C4-2B (cell line): ENCODE measurements at regions not wholly inside any gene's neighbourhood (a gene's known extent, or its start where the extent isn't known, plus 50 kb on each side); places are given as distances from the start of the nearest gene placed in this dataset.

Experiments
- ZFX ChIP-seq: fragments of 450-650 bp; IDR thresholded peaks from 2 replicates; pipeline ENCODE4 v1.6.1; 2017
- TF ChIP-seq, protein P1 (sequence below): fragments of 450-650 bp; conservative IDR thresholded peaks from 2 replicates; pipeline ENCODE4 v1.5.1; 2017; ENCODE audit warnings: mild to moderate bottlenecking

- TF ChIP-seq, protein P1, sequence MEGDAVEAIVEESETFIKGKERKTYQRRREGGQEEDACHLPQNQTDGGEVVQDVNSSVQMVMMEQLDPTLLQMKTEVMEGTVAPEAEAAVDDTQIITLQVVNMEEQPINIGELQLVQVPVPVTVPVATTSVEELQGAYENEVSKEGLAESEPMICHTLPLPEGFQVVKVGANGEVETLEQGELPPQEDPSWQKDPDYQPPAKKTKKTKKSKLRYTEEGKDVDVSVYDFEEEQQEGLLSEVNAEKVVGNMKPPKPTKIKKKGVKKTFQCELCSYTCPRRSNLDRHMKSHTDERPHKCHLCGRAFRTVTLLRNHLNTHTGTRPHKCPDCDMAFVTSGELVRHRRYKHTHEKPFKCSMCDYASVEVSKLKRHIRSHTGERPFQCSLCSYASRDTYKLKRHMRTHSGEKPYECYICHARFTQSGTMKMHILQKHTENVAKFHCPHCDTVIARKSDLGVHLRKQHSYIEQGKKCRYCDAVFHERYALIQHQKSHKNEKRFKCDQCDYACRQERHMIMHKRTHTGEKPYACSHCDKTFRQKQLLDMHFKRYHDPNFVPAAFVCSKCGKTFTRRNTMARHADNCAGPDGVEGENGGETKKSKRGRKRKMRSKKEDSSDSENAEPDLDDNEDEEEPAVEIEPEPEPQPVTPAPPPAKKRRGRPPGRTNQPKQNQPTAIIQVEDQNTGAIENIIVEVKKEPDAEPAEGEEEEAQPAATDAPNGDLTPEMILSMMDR: no peak
- no peak for TF ChIP-seq ZFX
These were observed 850.5 kb upstream of the POT1 start for GRCh38 chr7:125780153-125780552.
